Stomach (tissue), 8 donors: ENCODE measurements at regions not wholly inside any gene's neighbourhood (a gene's known extent, or its start where the extent isn't known, plus 50 kb on each side); places are given as distances from the start of the nearest gene placed in this dataset.

Source experiments
- DNase-seq, 2 donors: peaks; one replicate each; pipeline versions ENCODE4 v3.0.0 to v3.0.0-alpha.2; 2013 to 2019
- H3K27ac ChIP-seq, 5 donors: fragments of 200-600 bp in 4 of 5; sonication (generic) in 4 of 5; one replicate each; pipeline ENCODE4 v1.5.1; 2013 to 2019; ENCODE audit warnings: mild to moderate bottlenecking in 1 of 5, moderate library complexity in 1 of 5
- H3K27me3 ChIP-seq, 3 donors: fragments of 200-600 bp; sonication (generic); one replicate each; pipeline ENCODE4 v1.5.1; 2017 to 2019; ENCODE audit warnings: mixed run types in 1 of 3
- H3K36me3 ChIP-seq, 4 donors: fragments of 200-600 bp; sonication (generic); 1 replicate in 3 of 4; 2 replicates in 1 of 4; pipeline ENCODE4 v1.5.1; 2016 to 2019
- H3K4me1 ChIP-seq, 4 donors: fragments of 200-600 bp; sonication (generic); one replicate each; pipeline ENCODE4 v1.5.1; 2016 to 2019
- H3K4me3 ChIP-seq, 4 donors: fragments of 200-600 bp; sonication (generic) in 3 of 4; one replicate each; pipeline ENCODE4 v1.5.1; 2016 to 2019; ENCODE audit warnings: mild to moderate bottlenecking in 1 of 4
- H3K9me3 ChIP-seq, 4 donors: fragments of 200-600 bp; sonication (generic); one replicate each; pipeline ENCODE4 v1.5.1; 2016 to 2019
- CTCF ChIP-seq, 7 experiments: fragments of 450-650 bp in 4 of 7; fragments of 200-600 bp in 3 of 7; sonication (generic) in 3 of 7; IDR thresholded peaks; one replicate each; pipeline ENCODE4 v1.5.1; 2016 to 2019; ENCODE audit warnings: antibody characterized with exemption in 7 of 7, control low read depth in 2 of 7, mild to moderate bottlenecking in 1 of 7
- EP300 ChIP-seq: sonication (generic); formaldehyde crosslinking; IDR thresholded peaks from one replicate; pipeline ENCODE4 v1.6.1; 2017; ENCODE audit warnings: antibody characterized with exemption
- POLR2A ChIP-seq, 4 donors: fragments of 450-650 bp; IDR thresholded peaks; one replicate each; pipeline ENCODE4 v1.6.1; 2016; ENCODE audit warnings: antibody characterized with exemption in 4 of 4, control low read depth in 2 of 4, mild to moderate bottlenecking in 1 of 4, moderate library complexity in 1 of 4
- POLR2AphosphoS5 ChIP-seq, 3 donors: sonication (generic); formaldehyde crosslinking; IDR thresholded peaks; one replicate each; pipeline ENCODE4 v1.6.1; 2016; ENCODE audit warnings: antibody characterized with exemption in 3 of 3
- WGBS, 5 donors: extraction: QIAGEN DNeasy Blood & Tissue Kit in 3 of 5; methylation state at CpG; one replicate each; pipeline versions ENCODE4 v1.1.5 to v1.1.7; 2013 to 2018; 5-methylcytosine and 5-hydroxymethylcytosine counted together
- intact Hi-C: fragments of 100-400 bp; cut with DNase I; formaldehyde crosslinking; loops from one replicate; pipeline ENCODE4 v1.15.1; 2023; ENCODE audit warnings: low total_unique reads
- donor health status: healthy with polysubstance abuse.
- donor health status: Bipolar disorder and iron deficiency.
- donor health status: healthy.

- H3K4me3 ChIP-seq, result no peak overlapping the region
- H3K9me3 ChIP-seq, result no peaks in the 10 kb centered on the region
- no peak for DNase-seq
- H3K27me3 ChIP-seq, result peaks cover 0 to 5% (median 0%) of the 10 kb centered on the region in 3 donors
- H3K36me3 ChIP-seq, result no peaks in the 10 kb centered on the region
- whole genome bisulfite sequencing, 5 donors, result 89 to 94% (median 90%) methylated on average over 7 of the region's 7 CpGs
- intact Hi-C loops, result no loop called here
- no peak for TF ChIP-seq CTCF (IDR thresholded peaks at IDR 0.05)
- TF ChIP-seq POLR2A (IDR thresholded peaks at IDR 0.05), result no peak
- TF ChIP-seq POLR2AphosphoS5 (IDR thresholded peaks at IDR 0.05), result no peak
- no peaks in the 10 kb centered on the region for H3K4me1 ChIP-seq
- no peak overlapping the region for H3K27ac ChIP-seq
Measured at GRCh38 chr10:117662751-117663540, 120.4 kb downstream of the EMX2 start.

- WGBS, 5 donors, result 8 to 17% (median 11%) methylated on average over 2 of the region's 2 CpGs
- Histone ChIP-seq H3K4me3 (no peak overlapping the region), H3K36me3 (no peaks in the 10 kb centered on the region), H3K27ac (no peak overlapping the region), H3K4me1 (no peaks in the 10 kb centered on the region), H3K27me3 (peaks cover 0 to 7% (median 0%) of the 10 kb centered on the region in 3 donors), H3K9me3 (no peaks in the 10 kb centered on the region)
- intact Hi-C loops, result no loop called here
- peak in 1 of 2 donors; percentile 72 for DNase-seq
- TF ChIP-seq POLR2AphosphoS5 (IDR thresholded peaks at IDR 0.05) (no peak), EP300 (no peak), CTCF (IDR thresholded peaks at IDR 0.05) (no peak), POLR2A (IDR thresholded peaks at IDR 0.05) (no peak)
Measured at GRCh38 chr10:117663750-117664149, 121.2 kb downstream of the EMX2 start.

- Histone ChIP-seq H3K9me3 (no peaks in the 10 kb centered on the region), H3K27ac (no peak overlapping the region), H3K4me3 (no peak overlapping the region), H3K4me1 (no peaks in the 10 kb centered on the region), H3K36me3 (no peaks in the 10 kb centered on the region), H3K27me3 (peaks cover 0 to 11% (median 0%) of the 10 kb centered on the region in 3 donors)
- TF ChIP-seq POLR2A (IDR thresholded peaks at IDR 0.05), result no peak
- TF ChIP-seq CTCF (IDR thresholded peaks at IDR 0.05), result no peak
- no peak for TF ChIP-seq POLR2AphosphoS5 (IDR thresholded peaks at IDR 0.05)
- TF ChIP-seq EP300, result no peak
- DNase-seq, result no peak
- intact Hi-C loops, result no loop called here
- WGBS, 5 donors, result 63 to 74% (median 71%) methylated on average over 5 of the region's 5 CpGs
Measured at GRCh38 chr10:117664288-117664687, 121.7 kb downstream of the EMX2 start.

GRCh38 chr10:117666166-117666565 lies 123.6 kb downstream of the EMX2 start:
- Histone ChIP-seq H3K36me3 (no peaks in the 10 kb centered on the region), H3K9me3 (no peaks in the 10 kb centered on the region), H3K4me1 (no peaks in the 10 kb centered on the region), H3K27ac (no peak overlapping the region), H3K4me3 (no peak overlapping the region), H3K27me3 (peaks cover 0 to 16% (median 0%) of the 10 kb centered on the region in 3 donors)
- peak in 1 of 2 donors; percentile 33 for DNase-seq
- intact Hi-C loops, result no loop called here
- WGBS, 5 donors, result 36 to 54% (median 50%) methylated on average over 5 of the region's 5 CpGs
- TF ChIP-seq POLR2AphosphoS5 (IDR thresholded peaks at IDR 0.05) (no peak), EP300 (no peak), POLR2A (IDR thresholded peaks at IDR 0.05) (no peak), CTCF (IDR thresholded peaks at IDR 0.05) (no peak)
